Heart right ventricle (tissue), 16 donors: ENCODE measurements at regions not wholly inside any gene's neighbourhood (a gene's known extent, or its start where the extent isn't known, plus 50 kb on each side); places are given as distances from the start of the nearest gene placed in this dataset.

ENCODE experiments used
- ATAC-seq, 8 donors: fragments of 200-7000 bp; cut with Tn5 transposase; one replicate each; pipeline ENCODE4 v1.9.1; 2020; ENCODE audit warnings: mild to moderate bottlenecking in 8 of 8, moderate library complexity in 8 of 8, moderate number of reproducible peaks in 1 of 8
- DNase-seq, 2 donors: peaks; one replicate each; pipeline ENCODE4 v3.0.0-alpha.2; 2020
- H3K27ac ChIP-seq, 10 donors: fragments of 200-600 bp; sonication (generic) in 2 of 10; one replicate each; pipeline versions ENCODE4 v1.5.0 to v1.8.0; 2020 to 2022; ENCODE audit warnings: mild to moderate bottlenecking in 3 of 10
- H3K27me3 ChIP-seq, 7 donors: fragments of 200-600 bp; one replicate each; pipeline ENCODE4 v1.8.0; 2021 to 2022; ENCODE audit warnings: mild to moderate bottlenecking in 2 of 7
- H3K36me3 ChIP-seq, 9 donors: fragments of 200-600 bp; sonication (generic) in 1 of 9; one replicate each; pipeline versions ENCODE4 v1.5.0 to v1.8.0; 2020 to 2022; ENCODE audit warnings: mild to moderate bottlenecking in 2 of 9
- H3K4me1 ChIP-seq, 9 donors: fragments of 200-600 bp; sonication (generic) in 1 of 9; one replicate each; pipeline versions ENCODE4 v1.5.0 to v1.8.0; 2020 to 2022; ENCODE audit warnings: mild to moderate bottlenecking in 4 of 9
- H3K4me3 ChIP-seq, 10 donors: fragments of 200-600 bp; sonication (generic) in 2 of 10; one replicate each; pipeline versions ENCODE4 v1.5.0 to v1.8.0; 2020 to 2022; ENCODE audit warnings: mild to moderate bottlenecking in 7 of 10, moderate library complexity in 2 of 10
- H3K9me3 ChIP-seq, 11 donors: fragments of 200-600 bp in 10 of 11; sonication (generic) in 2 of 11; one replicate each; pipeline versions ENCODE4 v1.5.0 to v1.8.0; 2013 to 2022; ENCODE audit warnings: mild to moderate bottlenecking in 2 of 11, control low read depth in 1 of 11, moderate library complexity in 1 of 11
- CTCF ChIP-seq, 9 donors: fragments of 200-600 bp; sonication (generic) in 2 of 9; IDR thresholded peaks; one replicate each; pipeline versions ENCODE4 v1.5.0 to v1.8.0; 2021 to 2022; ENCODE audit warnings: antibody characterized with exemption in 9 of 9, mild to moderate bottlenecking in 5 of 9, moderate library complexity in 1 of 9
- whole genome bisulfite sequencing, 2 donors: extraction: QIAGEN DNeasy Blood & Tissue Kit; methylation state at CpG; one replicate each; pipeline ENCODE4 v1.1.7; 2013; ENCODE audit warnings: inconsistent platforms in 1 of 2; 5-methylcytosine and 5-hydroxymethylcytosine counted together
- intact Hi-C, 10 donors: fragments of 100-400 bp; cut with DNase I; formaldehyde crosslinking; loops; one replicate each; pipeline versions ENCODE4 v1.11.1 to v1.14.2; 2022
- donor health status: Arrhythmogenic right ventricular cardiomyopathy.
- donor health status: ischemic (EF 13 %, LVEDD 7.1; RV severe dilation, severe dysfunction).
- donor health status: healthy with polysubstance abuse.
- donor health status: DM: no; HTN: yes; CAD: no.
- donor health status: DM: no; HTN: no; CAD: no.
- donor health status: ischemic (EF 25% LVEDD 6.9; RV normal size, moderate dysfunction).
- donor health status: ischemic (EF 25% LVEDD 5.7; RV mildly dilated, moderate dysfunction).
- donor health status: healthy.
- donor health status: DM: yes; HTN: yes; CAD: no.
- donor health status: Ischemic cardiomyopathy.
- donor health status: ischemic (EF 35%, LVEDD 5.7; RV mildly dilated, moderate dysfunction).
- donor health status: nonischemic (EF 11% LVEDD 7.7; RV severe dilation, severe dysfunction).
- donor health status: DM: yes; HTN: yes; CAD: no.
- donor health status: PGD.
- donor health status: ischemic (EF 29% LVEDD 5.4; RV normal size, mild dysfunction).
- donor health status: nonischemic (EF 23%, LVEDD 6.1; RV moderate dilation, normal function).

- H3K27me3 ChIP-seq = no peaks in the 10 kb centered on the region
- no peak overlapping the region for H3K4me3 ChIP-seq
- WGBS, 2 donors = 70 to 83% methylated on average over 3 of the region's 3 CpGs
- no peak overlapping the region for H3K27ac ChIP-seq
- intact Hi-C loops = no loop called here
- no peak for ATAC-seq
- no peaks in the 10 kb centered on the region for H3K4me1 ChIP-seq
- no peak for DNase-seq
- H3K9me3 ChIP-seq = no peaks in the 10 kb centered on the region
- H3K36me3 ChIP-seq = no peaks in the 10 kb centered on the region
- TF ChIP-seq CTCF (IDR thresholded peaks at IDR 0.05) = no peak
These were observed 79.1 kb upstream of the KCNH7 start for GRCh38 chr2:162917626-162918025.

- DNase-seq (no peak), ATAC-seq (no peak)
- WGBS, 2 donors = 93 to 95% methylated on average over 17 of the region's 17 CpGs
- Histone ChIP-seq H3K9me3 (no peaks in the 10 kb centered on the region), H3K27me3 (no peaks in the 10 kb centered on the region), H3K27ac (no peak overlapping the region), H3K4me1 (no peaks in the 10 kb centered on the region), H3K36me3 (no peaks in the 10 kb centered on the region), H3K4me3 (no peak overlapping the region)
- intact Hi-C loops = no loop called here
- TF ChIP-seq CTCF (IDR thresholded peaks at IDR 0.05) = no peak
These were observed 77.8 kb upstream of the KCNH7 start for GRCh38 chr2:162916286-162916801.

- 88 to 89% methylated on average over 8 of the region's 8 CpGs for WGBS, 2 donors
- Histone ChIP-seq H3K9me3 (no peaks in the 10 kb centered on the region), H3K4me3 (no peak overlapping the region), H3K27me3 (no peaks in the 10 kb centered on the region), H3K4me1 (no peaks in the 10 kb centered on the region), H3K27ac (no peak overlapping the region), H3K36me3 (no peaks in the 10 kb centered on the region)
- intact Hi-C loops = no loop called here
- DNase-seq (no peak), ATAC-seq (no peak)
- no peak for TF ChIP-seq CTCF (IDR thresholded peaks at IDR 0.05)
These were observed 77.3 kb upstream of the KCNH7 start for GRCh38 chr2:162915858-162916257.

- H3K9me3 ChIP-seq = no peaks in the 10 kb centered on the region
- no peak overlapping the region for H3K4me3 ChIP-seq
- TF ChIP-seq CTCF (IDR thresholded peaks at IDR 0.05) = no peak
- 90 to 92% methylated on average over 2 of the region's 2 CpGs for WGBS, 2 donors
- H3K27me3 ChIP-seq = no peaks in the 10 kb centered on the region
- H3K36me3 ChIP-seq = no peaks in the 10 kb centered on the region
- no peaks in the 10 kb centered on the region for H3K4me1 ChIP-seq
- DNase-seq = no peak
- no peak for ATAC-seq
- no peak overlapping the region for H3K27ac ChIP-seq
- intact Hi-C loops = no loop called here
These were observed 75.6 kb upstream of the KCNH7 start for GRCh38 chr2:162914161-162914560.
